ENCODE measurements at regions not wholly inside any gene's neighbourhood (a gene's known extent, or its start where the extent isn't known, plus 50 kb on each side); places are given as distances from the start of the nearest gene placed in this dataset.

- CTCF ChIA-PET: no interaction called here
- no peak for ATAC-seq (ENCODE audit: low read depth)
- Mint-ChIP-seq H3K27ac (no peak overlapping the region), H3K4me1 (peaks cover 22% of the 10 kb centered on the region), H3K36me3 (ENCODE audit: low read depth) (no peaks in the 10 kb centered on the region), H3K27me3 (no peaks in the 10 kb centered on the region), H3K4me3 (no peak overlapping the region), H3K9me3 (peaks cover 1% of the 10 kb centered on the region)
- no peak for DNase-seq
- POLR2A ChIA-PET: no interaction called here
- TF ChIP-seq, protein P1, sequence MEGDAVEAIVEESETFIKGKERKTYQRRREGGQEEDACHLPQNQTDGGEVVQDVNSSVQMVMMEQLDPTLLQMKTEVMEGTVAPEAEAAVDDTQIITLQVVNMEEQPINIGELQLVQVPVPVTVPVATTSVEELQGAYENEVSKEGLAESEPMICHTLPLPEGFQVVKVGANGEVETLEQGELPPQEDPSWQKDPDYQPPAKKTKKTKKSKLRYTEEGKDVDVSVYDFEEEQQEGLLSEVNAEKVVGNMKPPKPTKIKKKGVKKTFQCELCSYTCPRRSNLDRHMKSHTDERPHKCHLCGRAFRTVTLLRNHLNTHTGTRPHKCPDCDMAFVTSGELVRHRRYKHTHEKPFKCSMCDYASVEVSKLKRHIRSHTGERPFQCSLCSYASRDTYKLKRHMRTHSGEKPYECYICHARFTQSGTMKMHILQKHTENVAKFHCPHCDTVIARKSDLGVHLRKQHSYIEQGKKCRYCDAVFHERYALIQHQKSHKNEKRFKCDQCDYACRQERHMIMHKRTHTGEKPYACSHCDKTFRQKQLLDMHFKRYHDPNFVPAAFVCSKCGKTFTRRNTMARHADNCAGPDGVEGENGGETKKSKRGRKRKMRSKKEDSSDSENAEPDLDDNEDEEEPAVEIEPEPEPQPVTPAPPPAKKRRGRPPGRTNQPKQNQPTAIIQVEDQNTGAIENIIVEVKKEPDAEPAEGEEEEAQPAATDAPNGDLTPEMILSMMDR (IDR thresholded peaks at IDR 0.05): no peak
- intact Hi-C loops (cut with micrococcal nuclease): no loop called here
Observed at GRCh38 chr18:51999351-51999750, 340.6 kb upstream of the DCC start.

DNA sequence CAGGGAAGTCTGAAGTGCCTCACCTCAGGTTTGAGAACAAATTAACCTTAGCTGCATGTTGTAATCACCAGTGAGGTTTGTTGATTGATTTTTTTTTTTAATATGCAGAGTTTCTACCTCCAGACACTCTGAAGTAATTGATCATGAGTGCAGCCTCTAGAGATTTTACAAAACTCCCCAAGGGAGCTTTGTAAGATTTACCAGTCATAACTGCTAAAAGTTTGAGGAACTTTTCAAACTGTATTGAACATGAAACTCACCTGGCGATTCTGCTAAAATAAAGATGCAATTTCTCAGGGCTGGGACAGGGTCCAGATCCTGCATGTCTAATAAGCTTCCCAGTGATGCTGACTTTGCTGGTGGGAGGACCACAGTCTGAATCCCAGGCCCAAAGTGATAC, 339.6 kb upstream of the DCC start:
- no peak overlapping the region for H3K27ac Mint-ChIP-seq
- H3K27me3 Mint-ChIP-seq: no peaks in the 10 kb centered on the region
- peaks cover 22% of the 10 kb centered on the region for H3K4me1 Mint-ChIP-seq
- ATAC-seq (ENCODE audit: low read depth) (peak; percentile 42), DNase-seq (no peak)
- intact Hi-C loops (cut with micrococcal nuclease): loop anchor here (10.0 kb wide), 2 partner anchors 46 to 64 kb away; no protein-coding TSS in a partner anchor
- H3K4me3 Mint-ChIP-seq: no peak overlapping the region
- POLR2A ChIA-PET: no interaction called here
- peaks cover 3% of the 10 kb centered on the region for H3K9me3 Mint-ChIP-seq
- H3K36me3 Mint-ChIP-seq (ENCODE audit: low read depth): no peaks in the 10 kb centered on the region
- TF ChIP-seq, protein P1 (IDR thresholded peaks at IDR 0.05): no peak
- CTCF ChIA-PET: no interaction called here

GRCh38 chr18:52001106-52001505, 338.9 kb upstream of the DCC start:
- no peak overlapping the region for H3K4me3 Mint-ChIP-seq

GRCh38 chr18:52002600-52002999, 337.4 kb upstream of the DCC start:
- ATAC-seq (ENCODE audit: low read depth) (no peak), DNase-seq (no peak)
- POLR2A ChIA-PET: no interaction called here
- TF ChIP-seq, protein P1 (IDR thresholded peaks at IDR 0.05): no peak
- Mint-ChIP-seq H3K9me3 (peaks cover 3% of the 10 kb centered on the region), H3K4me3 (no peak overlapping the region), H3K27ac (no peak overlapping the region), H3K36me3 (ENCODE audit: low read depth) (no peaks in the 10 kb centered on the region), H3K27me3 (no peaks in the 10 kb centered on the region), H3K4me1 (peaks cover 22% of the 10 kb centered on the region)
- intact Hi-C loops (cut with micrococcal nuclease): loop anchor here (10.0 kb wide), 2 partner anchors 48 to 62 kb away; no protein-coding TSS in a partner anchor
- CTCF ChIA-PET: no interaction called here

More at GRCh38 chr18:52001106-52001505, 338.9 kb upstream of the DCC start:
- ChIA-PET CTCF (no interaction called here), POLR2A (no interaction called here)
- peaks cover 3% of the 10 kb centered on the region for H3K9me3 Mint-ChIP-seq
- DNase-seq: no peak
- no peak for ATAC-seq (ENCODE audit: low read depth)
- H3K4me1 Mint-ChIP-seq: peaks cover 22% of the 10 kb centered on the region
- no peaks in the 10 kb centered on the region for H3K27me3 Mint-ChIP-seq
- intact Hi-C loops (cut with micrococcal nuclease): loop anchor here (10.0 kb wide), 2 partner anchors 46 to 64 kb away; no protein-coding TSS in a partner anchor
- TF ChIP-seq, protein P1 (IDR thresholded peaks at IDR 0.05): no peak
- H3K36me3 Mint-ChIP-seq (ENCODE audit: low read depth): no peaks in the 10 kb centered on the region
- no peak overlapping the region for H3K27ac Mint-ChIP-seq

DNA sequence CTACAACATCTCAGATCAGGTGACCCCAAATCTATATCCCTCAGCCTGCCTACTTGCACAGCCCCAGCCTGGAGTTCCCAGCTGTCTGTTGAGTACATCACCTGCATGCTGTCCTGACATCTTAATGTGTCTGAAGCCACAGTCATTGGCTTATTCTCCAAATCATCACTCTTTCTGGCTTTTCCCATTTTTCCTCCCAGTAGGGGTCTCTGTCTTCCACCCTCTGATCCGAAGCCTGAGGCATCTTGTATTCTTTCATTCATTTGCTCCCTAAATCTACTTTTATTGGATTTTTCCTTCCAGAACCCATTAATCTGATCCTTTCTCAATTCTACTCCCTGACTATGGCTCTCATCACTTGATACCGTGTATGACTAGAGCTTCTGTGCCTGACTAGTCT, 332.9 kb upstream of the DCC start:
- peaks cover 6% of the 10 kb centered on the region for H3K9me3 Mint-ChIP-seq
- no peak overlapping the region for H3K4me3 Mint-ChIP-seq
- DNase-seq (no peak), ATAC-seq (ENCODE audit: low read depth) (no peak)
- H3K4me1 Mint-ChIP-seq: peaks cover 9% of the 10 kb centered on the region
- TF ChIP-seq, protein P1 (IDR thresholded peaks at IDR 0.05): no peak
- ChIA-PET CTCF (no interaction called here), POLR2A (no interaction called here)
- intact Hi-C loops (cut with micrococcal nuclease): loop anchor here (10.0 kb wide), 2 partner anchors 52 to 58 kb away; no protein-coding TSS in a partner anchor
- no peaks in the 10 kb centered on the region for H3K36me3 Mint-ChIP-seq (ENCODE audit: low read depth)
- H3K27ac Mint-ChIP-seq: no peak overlapping the region
- no peaks in the 10 kb centered on the region for H3K27me3 Mint-ChIP-seq

Measured in activated B cell treated with CpG ODN at 0.5 μM for 24 hours (primary cell).